GM18909 (cell line): ENCODE measurements at regions not wholly inside any gene's neighbourhood (a gene's known extent, or its start where the extent isn't known, plus 50 kb on each side); places are given as distances from the start of the nearest gene placed in this dataset.
A peak's percentile ranks its signal among the peaks of the same experiment; 100 is the strongest.
"Not testable (repeated sequence)": the region's sequence is repeated elsewhere in the genome, so short reads cannot be mapped to it uniquely, and the experiment has no call there.

ENCODE experiments used
- ATAC-seq: cut with Tn5 transposase; IDR thresholded peaks from one replicate; pipeline ENCODE4 v1.9.1; 2021; ENCODE audit warnings: mild to moderate bottlenecking; ENCODE audit not compliant: unreplicated experiment, poor library complexity

DNA sequence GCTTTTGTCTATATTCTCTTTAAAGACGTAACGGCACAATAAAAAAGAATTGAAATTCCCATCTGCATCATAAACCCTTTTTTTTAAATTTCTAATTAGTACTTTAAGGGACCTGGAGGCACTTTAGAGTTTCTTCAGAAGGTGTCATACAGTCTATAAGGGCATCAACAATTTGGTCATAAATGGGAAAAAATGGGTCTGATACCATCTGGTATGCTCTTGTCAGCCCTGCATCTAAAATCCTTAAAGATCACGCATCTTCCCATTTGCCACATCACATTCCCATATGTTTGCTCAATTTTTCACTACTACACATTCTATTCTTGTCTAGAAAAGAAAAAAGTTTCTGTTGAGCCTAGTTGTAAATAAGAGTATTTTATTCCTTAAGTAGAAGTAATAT is 53.8 kb downstream of the COX7C start:
- ATAC-seq: no peak

DNA sequence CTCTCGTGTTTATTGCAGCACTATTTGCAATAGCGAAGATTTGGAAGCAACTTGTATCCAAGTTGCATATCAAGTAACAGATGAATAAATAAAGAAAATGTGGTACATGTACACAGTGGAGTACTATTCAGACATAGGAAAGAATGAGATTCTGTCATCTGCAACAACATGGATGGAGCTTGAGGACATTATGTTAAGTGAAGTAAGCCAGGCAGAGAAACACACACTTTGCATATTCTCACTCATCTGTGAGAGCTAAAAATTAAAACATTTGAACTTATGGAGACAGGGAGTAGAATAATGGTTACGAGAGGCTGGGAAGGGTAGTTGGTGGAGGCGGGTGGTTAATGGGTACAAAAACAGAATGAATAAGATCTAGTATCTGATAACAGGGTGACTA is 56.3 kb downstream of the COX7C start:
- ATAC-seq: no peak

DNA sequence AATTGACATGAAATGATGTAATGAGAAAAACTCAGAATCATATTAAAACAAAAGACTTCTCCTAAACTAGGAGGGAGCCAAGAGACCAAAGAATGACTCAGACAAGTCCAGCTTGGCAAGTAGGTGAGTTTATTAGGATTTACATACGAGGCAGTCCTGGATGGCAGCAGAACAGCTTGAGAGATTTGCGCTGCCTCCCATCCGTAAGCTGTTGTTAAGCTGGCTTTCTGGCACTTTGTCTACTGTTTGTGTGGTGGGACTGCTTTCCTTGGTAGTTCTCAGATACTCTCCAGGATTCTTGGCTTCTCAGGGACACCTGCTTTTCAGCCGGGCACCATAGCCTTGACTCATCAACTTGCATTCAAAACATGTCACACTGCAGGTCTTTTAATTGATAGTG is 57.6 kb downstream of the COX7C start:
- no peak for ATAC-seq

DNA sequence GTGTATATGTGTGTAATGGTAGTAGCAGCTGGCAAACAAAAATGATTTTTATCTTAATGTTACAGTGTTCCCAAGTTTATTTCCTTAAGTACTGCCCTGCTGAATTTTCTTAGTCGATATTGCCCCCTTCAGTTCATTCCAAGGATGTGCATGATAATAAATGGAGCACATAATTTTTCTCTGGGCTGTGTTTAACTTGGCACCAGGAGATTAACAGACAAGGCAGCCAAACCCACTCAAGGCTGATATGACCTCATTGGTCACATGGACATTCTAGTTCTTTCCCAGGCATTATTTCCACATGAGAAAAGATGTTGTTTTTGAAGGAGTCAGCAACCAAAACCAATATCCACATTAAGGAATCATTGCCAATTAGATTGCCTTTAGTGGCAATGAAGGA is 61.8 kb downstream of the COX7C start:
- ATAC-seq: peak; percentile 76

DNA sequence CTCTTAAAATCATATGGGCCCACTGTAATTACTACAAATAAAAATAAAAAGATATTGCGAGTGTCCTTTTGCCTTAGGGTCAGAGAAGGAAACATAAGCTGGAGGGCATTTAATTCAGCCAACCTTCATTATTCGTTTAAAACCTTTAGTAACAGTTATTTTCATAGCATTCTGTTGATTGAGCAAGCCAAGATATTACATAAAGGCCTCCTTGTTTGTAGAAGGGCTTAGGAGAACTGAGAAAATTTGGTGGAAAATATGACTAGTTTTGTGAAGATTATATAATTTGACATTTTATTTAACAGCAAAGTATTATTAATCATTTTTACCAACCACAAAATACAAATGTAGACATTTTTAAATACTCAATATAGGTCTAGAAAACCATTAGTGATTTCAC is 62.2 kb downstream of the COX7C start:
- no peak for ATAC-seq

DNA sequence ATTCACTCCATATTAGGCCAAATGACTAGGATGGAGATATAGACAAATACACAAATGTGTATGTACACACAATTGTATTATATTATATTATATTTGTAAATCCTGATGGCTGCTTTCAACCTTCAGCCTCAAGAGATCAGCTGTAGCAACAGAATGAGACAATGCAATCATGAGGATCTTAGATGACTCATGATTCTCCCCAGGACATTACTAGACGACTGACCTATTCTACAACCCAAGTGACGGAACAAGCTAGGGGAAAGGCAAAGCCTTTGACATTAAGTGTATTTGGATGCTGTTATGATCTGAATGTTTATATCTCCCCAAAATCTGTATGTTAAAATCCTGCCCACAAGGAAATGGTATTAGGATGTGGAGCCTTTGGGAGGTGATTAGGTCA is 66.5 kb downstream of the COX7C start:
- no peak for ATAC-seq

DNA sequence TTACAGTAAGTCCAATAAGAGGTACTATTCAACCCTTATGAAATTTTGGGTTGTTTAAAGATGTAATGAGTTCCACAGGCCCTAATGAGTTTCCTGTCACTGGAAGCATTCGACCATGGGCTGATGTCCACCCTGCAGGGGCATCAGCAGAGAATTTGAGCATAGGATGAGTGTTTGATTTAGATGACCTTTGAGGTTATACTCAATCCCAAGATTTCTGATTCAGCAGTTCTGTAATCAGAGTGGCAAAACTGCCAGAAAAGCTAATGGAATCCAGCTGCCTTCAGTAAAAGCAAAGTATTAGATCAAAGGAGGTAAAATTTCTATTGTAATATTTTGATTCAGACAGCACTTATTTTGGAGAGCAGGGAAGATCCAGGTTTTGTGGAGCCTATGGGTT is 68.3 kb downstream of the COX7C start:
- ATAC-seq: no peak

DNA sequence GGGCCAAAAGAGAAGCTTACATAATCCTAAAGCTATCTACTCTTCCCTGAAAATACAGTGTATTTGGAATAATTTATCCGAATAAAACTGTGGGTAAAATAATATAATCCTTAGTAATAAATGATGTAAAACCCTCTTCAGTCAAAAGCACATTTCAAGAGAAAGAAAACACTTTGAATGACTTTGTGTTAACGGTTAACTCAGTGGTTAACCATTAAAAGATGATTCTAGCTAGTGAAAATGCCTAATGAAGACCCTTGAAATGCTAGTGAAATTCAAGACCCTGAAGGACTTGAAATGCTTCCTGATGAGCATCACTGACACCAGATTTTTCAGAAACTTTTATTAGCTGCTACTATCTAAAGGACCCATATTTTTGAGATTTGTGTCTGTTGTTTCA is 70.7 kb downstream of the COX7C start:
- ATAC-seq: peak; percentile 34

DNA sequence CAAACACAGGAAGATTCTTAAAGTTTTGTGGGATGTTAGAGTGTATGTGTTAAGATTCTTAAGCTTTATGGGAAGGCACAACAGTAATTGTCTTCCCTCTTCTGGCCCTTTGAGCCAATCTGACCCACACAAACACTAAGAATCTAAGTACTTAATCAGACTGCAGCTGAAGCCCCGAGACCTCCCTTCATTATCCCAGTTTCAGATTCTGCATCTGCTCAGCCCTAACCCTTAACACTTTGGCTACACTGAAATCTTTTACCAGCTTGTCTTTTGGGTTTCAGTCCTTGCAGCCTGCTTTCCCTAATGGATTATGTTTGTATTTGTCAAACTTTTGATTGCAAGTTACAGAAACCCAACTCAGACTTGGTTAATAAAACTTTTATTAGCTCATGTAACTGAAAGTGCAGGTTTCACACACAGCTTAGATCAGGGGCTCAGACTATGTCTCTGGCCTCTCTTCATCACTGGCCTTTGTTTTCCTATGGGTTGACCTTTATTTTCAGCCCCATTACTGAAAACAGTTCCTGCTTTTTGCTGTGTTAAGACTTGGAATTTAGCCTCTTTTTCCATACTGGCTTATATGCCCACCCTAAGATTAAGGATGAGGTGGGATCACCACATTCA is 71.5 kb downstream of the COX7C start:
- ATAC-seq: peak; percentile 46

DNA sequence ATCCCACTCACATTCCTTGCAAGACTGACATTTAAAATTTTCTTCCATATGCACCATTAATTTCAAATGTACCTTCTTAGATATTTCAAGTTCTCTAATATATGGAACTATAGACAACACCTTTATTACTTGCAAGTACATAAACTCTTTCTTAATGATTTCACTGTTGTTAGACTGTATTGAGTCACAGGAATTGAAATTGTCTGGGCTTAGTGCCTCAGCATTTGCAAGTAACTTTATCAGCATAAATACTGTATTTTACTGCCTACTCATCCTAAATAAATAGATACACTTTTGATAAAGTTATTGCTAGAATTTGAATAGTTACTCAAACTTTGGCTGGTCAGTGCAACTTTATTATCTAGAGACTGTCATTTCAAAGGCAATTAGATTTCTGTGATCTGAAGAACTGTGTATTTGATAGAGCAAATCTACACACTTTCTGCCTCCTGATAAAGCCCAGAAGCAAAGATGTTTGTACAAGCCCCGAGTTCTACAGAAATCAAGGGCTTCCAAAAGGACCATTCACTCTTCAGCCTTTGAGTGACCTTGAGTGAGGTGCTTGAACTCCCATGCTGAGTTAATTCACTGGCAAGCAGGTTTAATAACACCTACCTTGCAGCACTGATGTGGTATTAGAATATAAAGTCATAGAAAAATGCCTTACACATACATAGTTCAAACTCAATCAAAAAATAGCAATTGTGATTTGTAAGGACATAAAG is 91.6 kb downstream of the COX7C start:
- no peak for ATAC-seq

DNA sequence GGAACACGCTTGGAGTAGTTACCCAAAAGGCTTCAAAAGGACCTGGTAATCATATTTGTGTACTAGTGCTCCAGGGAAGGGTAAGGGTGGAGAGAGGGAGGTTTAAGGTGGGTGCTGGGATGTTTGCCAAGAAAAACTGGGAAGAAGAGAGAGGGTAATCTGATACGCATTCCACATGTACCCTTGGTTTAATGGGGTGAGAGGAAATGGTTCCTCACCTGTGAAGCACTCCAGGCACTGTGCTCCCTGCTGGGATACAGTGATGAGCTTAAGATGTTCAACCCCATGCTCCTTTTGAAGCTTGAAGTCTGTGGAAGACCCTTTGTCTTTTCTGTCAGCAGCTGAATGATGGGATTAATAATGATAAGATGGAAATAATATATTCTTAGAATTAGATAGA is 98.4 kb downstream of the COX7C start:
- no peak for ATAC-seq

DNA sequence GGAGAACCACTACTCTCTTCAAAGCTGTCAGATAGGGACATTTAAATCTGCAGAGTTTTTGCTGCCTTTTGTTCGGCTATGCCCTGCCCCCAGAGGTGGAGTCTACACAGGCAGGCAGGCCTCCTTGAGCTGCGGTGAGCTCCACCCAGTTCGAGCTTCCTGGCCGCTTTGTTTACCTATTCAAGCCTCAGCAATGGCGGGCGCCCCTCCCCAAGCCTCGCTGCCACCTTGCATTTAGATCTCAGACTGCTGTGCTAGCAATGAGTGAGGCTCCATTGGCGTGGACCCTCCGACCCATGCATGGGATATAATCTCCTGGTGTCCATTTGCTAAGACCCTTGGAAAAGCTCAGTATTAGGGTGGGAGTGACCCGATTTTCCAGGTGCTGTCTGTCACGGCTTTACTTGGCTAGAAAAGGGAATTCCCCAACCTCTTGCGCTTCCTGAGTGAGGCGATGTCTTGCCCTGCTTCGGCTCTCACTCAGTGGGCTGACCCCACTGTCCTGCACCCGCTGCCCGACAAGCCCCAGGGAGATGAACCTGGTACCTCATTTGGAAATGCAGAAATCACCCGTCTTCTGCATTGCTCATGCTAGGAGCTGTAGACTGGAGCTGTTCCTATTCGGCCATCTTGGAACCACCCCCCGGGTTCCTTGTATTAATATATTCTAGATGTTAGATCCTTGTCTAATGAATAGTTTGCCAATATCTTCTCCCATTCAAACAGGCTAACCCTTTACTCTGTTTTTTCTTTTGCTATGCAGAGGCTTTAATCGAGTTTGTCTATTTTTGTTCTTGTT is 113.8 kb downstream of the COX7C start:
- not testable (repeated sequence) for ATAC-seq

DNA sequence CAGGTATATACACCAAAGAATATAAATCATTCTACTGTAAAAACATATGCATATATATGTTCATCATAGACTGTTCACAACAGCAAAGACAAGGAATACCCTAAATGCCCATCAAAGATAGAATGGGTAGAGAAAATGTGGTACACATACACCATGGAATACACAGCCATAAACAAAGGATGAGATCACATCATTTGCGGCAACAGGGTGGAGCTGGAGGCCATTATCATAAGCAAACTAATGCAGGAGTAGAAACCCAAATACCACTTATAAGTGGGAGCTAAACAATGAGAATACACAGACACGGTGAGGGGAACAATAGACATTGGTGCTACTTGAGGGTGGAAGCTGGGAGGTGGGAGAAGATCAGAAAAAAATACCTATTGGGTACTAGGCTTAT is 117.6 kb downstream of the COX7C start:
- ATAC-seq: no peak

DNA sequence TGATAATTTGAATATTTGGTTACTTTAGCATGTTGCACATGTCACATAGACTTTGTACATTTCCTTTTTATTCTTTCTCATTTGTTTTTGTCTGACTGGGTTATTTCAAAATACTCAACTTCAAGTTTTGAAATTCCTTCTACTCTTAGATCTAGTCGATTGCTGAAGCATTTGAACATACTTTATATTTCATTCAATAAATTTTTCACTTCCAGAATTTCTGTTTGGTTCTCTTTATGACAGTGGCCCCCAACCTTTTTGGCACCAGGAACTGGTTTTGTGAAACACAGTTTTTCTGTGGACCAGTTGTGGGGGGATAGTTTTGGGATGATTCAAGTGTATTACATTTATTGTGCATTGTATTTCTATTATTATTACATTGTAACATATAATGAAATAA is 119.8 kb downstream of the COX7C start:
- no peak for ATAC-seq

DNA sequence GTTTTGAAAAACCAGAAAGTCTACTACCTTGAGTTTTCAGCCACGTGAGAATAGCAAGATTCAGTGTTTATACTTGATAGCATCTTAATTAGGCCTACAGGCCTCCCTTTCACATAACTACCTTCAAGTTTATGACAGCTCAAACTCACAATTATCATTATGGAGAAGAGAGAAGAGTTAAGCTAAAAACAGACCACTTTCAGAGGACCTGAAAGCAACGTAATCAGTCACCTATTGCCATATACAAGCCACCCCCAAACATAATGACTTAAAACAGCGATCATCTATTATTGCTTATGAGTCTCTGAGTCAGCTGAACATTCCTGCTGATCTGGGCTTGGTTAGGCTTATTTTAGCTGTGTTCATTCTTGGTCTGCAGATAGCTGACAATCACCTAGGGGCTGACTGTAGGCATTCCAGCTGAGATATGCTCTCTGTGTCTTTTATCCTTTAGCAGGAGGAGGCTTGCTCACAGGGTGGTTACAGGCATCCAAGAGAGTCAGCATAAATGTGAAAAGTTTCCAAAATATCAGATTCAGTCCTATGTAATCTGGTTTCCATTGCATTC is 130.9 kb downstream of the COX7C start:
- peak; percentile 77 for ATAC-seq

DNA sequence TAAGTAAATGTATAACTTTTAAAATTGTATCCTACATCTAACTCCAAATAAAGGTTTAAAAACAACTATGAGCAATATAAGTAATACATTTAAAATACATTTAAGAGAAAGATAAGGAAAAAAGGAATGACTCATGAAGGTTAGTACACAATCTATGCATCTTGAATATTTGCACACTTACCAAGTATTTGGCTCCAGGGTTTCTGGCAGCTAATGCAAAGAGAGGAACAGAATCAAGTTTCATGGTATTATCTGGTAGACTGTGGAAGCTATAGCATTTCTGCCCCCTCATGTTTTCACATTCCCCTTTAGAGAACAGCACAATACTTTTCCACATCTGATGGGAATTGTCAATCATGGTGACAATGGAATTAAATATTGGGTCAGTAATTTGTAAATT is 132.1 kb downstream of the COX7C start:
- ATAC-seq: no peak

DNA sequence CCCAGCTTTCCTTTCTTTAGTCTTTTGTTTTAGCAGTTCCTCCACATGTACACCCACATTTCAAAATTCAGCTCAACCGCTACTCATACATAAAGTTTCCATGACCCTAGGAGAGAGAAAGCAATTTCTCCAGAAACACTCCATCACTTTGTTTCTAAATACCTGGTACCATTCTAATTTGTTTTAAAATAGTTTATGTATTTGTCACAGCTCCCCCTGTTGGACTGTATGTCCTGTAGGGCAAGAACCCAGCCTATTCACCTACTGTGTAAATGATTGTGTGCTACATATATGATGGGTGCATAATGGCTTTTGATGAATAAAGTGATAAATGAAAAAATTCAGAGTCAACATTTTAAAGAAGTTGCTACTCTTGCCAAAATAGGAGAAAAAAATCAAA is 139.1 kb downstream of the COX7C start:
- no peak for ATAC-seq

DNA sequence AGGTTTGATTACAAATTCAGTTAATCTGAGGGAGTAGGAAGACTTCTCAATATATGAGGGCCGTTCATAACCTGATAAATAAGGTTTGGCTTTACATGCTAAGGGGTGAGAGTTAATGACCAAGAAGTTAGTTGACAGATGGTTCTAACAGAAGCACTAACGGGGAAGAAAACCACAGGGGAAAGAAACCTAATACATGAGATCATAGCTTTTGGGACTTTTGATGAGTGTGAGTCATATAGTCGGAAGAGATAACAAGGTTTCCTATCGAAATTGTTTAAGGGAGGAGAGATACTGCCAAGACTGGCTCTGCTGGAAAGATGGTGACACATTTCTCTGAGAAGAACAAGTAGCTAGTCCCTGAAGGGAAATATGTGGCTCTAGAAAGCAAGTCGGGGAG is 140.1 kb downstream of the COX7C start:
- ATAC-seq: no peak

DNA sequence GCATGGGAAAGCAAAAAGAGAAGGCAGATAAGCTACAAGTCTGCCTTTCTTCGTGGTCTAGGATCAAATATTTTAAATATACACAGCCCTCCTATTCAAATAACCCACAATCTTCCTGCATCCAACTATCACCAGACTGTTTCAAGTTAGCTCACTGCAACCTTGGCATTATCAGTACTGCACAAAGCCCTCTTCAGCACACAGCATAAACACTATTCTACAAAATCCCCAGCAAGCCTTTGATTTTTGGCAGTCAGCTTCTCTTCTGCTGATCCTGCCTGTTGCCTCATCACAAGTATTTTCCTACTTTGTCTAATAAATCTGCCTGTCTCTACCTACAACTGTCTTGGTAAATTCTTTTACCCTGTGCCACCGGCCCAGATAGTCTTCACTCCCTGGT is 142.9 kb downstream of the COX7C start:
- ATAC-seq: no peak

DNA sequence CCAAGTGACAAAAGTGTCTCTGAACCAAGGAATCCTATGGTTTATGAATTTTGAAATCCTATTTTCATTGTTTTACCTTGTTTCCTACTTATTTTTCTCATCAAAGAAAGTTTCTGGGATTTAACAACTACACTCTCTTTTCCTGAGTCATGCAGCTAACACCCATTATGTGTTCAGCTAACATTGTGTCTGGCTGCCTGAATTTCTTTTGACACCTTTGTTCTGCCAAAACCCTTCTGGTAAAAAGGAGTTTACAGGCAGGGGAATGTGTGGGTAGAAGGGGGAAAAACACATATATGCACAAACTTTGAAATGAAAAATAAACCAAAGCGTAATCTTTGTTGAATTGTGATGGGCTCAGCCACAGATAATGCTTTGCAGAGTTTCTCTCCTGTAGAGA is 146.2 kb downstream of the COX7C start:
- no peak for ATAC-seq

DNA sequence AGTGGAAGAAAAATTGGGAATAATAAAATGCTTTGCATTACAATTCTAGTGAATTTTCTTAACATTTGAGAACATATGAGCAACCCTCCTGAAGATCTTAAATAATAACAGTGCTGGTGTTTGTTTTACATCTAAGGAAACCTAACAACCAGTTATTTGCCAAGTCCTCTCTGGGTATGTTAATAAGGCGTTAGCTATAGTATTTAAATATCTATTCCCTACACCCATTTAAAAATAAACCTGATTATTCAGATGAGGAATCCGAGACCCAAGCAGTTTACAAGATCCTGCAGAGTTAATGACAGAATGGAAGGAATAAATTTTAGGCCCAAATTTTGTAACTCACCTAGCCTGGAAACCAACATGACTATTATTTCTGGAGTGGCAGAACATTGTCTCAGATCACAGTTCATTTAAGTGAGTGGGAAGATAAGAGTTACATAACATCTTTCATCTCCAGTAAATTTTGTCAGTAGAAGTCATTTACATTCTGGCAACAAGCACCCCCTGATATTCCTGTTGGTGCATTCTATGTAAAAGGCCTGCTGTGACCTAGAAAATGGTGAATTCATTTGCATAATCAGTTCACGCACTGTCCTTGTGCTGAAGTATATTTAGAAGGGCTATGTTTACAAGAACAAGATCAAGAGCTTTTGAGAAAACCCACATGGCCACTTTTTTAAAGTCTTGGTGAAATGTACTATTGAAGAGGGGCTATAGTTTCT is 148.2 kb downstream of the COX7C start:
- no peak for ATAC-seq
